Loucy (cell line): ENCODE measurements at regions not wholly inside any gene's neighbourhood (a gene's known extent, or its start where the extent isn't known, plus 50 kb on each side); places are given as distances from the start of the nearest gene placed in this dataset.

Experiments used
- H2AFZ ChIP-seq: fragments of 200-600 bp; sonication (generic); 2 replicates; pipeline ENCODE4 v1.6.0; 2016; ENCODE audit warnings: antibody characterized with exemption, mild to moderate bottlenecking, low read length, moderate library complexity
- H3F3A ChIP-seq: fragments of 200-600 bp; 2 replicates; pipeline ENCODE4 v1.6.0; 2016; ENCODE audit warnings: antibody characterized with exemption, low read depth, mild to moderate bottlenecking
- H3K27me3 ChIP-seq: fragments of 200-600 bp; sonication (generic); 2 replicates; pipeline ENCODE4 v1.6.1; 2014; ENCODE audit warnings: low read length, mild to moderate bottlenecking; ENCODE audit not compliant: insufficient read depth, poor library complexity, severe bottlenecking
- H3K36me3 ChIP-seq: fragments of 200-600 bp; sonication (generic); 2 replicates; pipeline ENCODE4 v1.6.1; 2016; ENCODE audit warnings: low read length; ENCODE audit not compliant: insufficient read depth
- H3K4me1 ChIP-seq: fragments of 200-600 bp; sonication (generic); 2 replicates; pipeline ENCODE4 v1.5.1; 2014; ENCODE audit warnings: low read length, mild to moderate bottlenecking; ENCODE audit not compliant: insufficient read depth, poor library complexity, severe bottlenecking
- H3K4me2 ChIP-seq: fragments of 200-600 bp; sonication (generic); 2 replicates; pipeline ENCODE4 v1.6.0; 2014; ENCODE audit warnings: antibody characterized with exemption, low read length, low read depth, mild to moderate bottlenecking; ENCODE audit not compliant: poor library complexity, severe bottlenecking
- H3K4me3 ChIP-seq: fragments of 200-600 bp; sonication (generic); 2 replicates; pipeline ENCODE4 v1.5.1; 2014; ENCODE audit warnings: low read length, mild to moderate bottlenecking, mixed read lengths; ENCODE audit not compliant: poor library complexity, severe bottlenecking
- H3K79me2 ChIP-seq: fragments of 200-600 bp; sonication (generic); 2 replicates; pipeline ENCODE4 v1.6.1; 2014; ENCODE audit warnings: low read length; ENCODE audit not compliant: insufficient read depth
- H3K9ac ChIP-seq: fragments of 200-600 bp; sonication (generic); 2 replicates; pipeline ENCODE4 v1.6.0; 2014; ENCODE audit warnings: mild to moderate bottlenecking, low read depth, low read length, moderate library complexity; ENCODE audit not compliant: poor library complexity, severe bottlenecking
- H3K9me2 ChIP-seq: fragments of 200-600 bp; sonication (generic); replicated peaks from 2 replicates; pipeline ENCODE4 v1.6.1; 2016; ENCODE audit warnings: low read depth, low read length, mixed read lengths
- H3K9me3 ChIP-seq: fragments of 200-600 bp; sonication (generic); 2 replicates; pipeline ENCODE4 v1.6.1; 2014; ENCODE audit warnings: mild to moderate bottlenecking, antibody characterized with exemption, low read length, low read depth; ENCODE audit not compliant: insufficient read depth
- H4K20me1 ChIP-seq: fragments of 200-600 bp; sonication (generic); 2 replicates; pipeline ENCODE4 v1.6.0; 2014; ENCODE audit warnings: antibody characterized with exemption, low read length, mild to moderate bottlenecking; ENCODE audit not compliant: insufficient read depth, poor library complexity, severe bottlenecking
- CTCF ChIP-seq: fragments of 200-600 bp; sonication (generic); conservative IDR thresholded peaks from 2 replicates; pipeline ENCODE4 v1.5.1; 2014; ENCODE audit warnings: mild to moderate bottlenecking, antibody characterized with exemption, low read length
- EZH2phosphoT487 ChIP-seq: fragments of 200-600 bp; IDR thresholded peaks from 2 replicates; pipeline ENCODE4 v1.6.1; 2018; ENCODE audit warnings: antibody characterized with exemption, mild to moderate bottlenecking, moderate library complexity, borderline replicate concordance

GRCh38 chr7:153445641-153446040 is 606.6 kb upstream of the DPP6 start:
- no peaks in the 10 kb centered on the region for H3K4me1 ChIP-seq
- H2AFZ ChIP-seq: no peak overlapping the region
- H4K20me1 ChIP-seq: no peaks in the 10 kb centered on the region
- H3K36me3 ChIP-seq: no peaks in the 10 kb centered on the region
- no peak overlapping the region for H3K4me2 ChIP-seq
- no peaks in the 10 kb centered on the region for H3K79me2 ChIP-seq
- H3F3A ChIP-seq: no peaks in the 10 kb centered on the region
- no peaks in the 10 kb centered on the region for H3K9me2 ChIP-seq
- H3K4me3 ChIP-seq: no peak overlapping the region
- TF ChIP-seq EZH2phosphoT487: no peak
- TF ChIP-seq CTCF: no peak
- no peak overlapping the region for H3K9ac ChIP-seq
- no peaks in the 10 kb centered on the region for H3K27me3 ChIP-seq
- peaks cover 3% of the 10 kb centered on the region; the same call in 1 of the 2 replicates for H3K9me3 ChIP-seq

- no peak for TF ChIP-seq CTCF
- TF ChIP-seq EZH2phosphoT487: no peak
- Histone ChIP-seq H3K9me3 (no peaks in the 10 kb centered on the region; the same call in 1 of the 2 replicates), H3K36me3 (no peaks in the 10 kb centered on the region), H3K4me1 (no peaks in the 10 kb centered on the region), H3K79me2 (no peaks in the 10 kb centered on the region), H4K20me1 (no peaks in the 10 kb centered on the region), H3K9me2 (no peaks in the 10 kb centered on the region), H3K4me3 (no peak overlapping the region), H3K9ac (no peak overlapping the region), H3K27me3 (no peaks in the 10 kb centered on the region), H2AFZ (no peak overlapping the region), H3F3A (no peaks in the 10 kb centered on the region), H3K4me2 (no peak overlapping the region)
Measured at GRCh38 chr7:153446490-153446889, 605.7 kb upstream of the DPP6 start.

- no peak overlapping the region for H2AFZ ChIP-seq
- H3K9me3 ChIP-seq: no peaks in the 10 kb centered on the region; the same call in 1 of the 2 replicates
- no peak overlapping the region for H3K4me3 ChIP-seq
- H3F3A ChIP-seq: no peaks in the 10 kb centered on the region
- H3K36me3 ChIP-seq: no peaks in the 10 kb centered on the region
- H3K4me2 ChIP-seq: no peak overlapping the region
- no peaks in the 10 kb centered on the region for H3K9me2 ChIP-seq
- H3K9ac ChIP-seq: no peak overlapping the region
- H3K79me2 ChIP-seq: no peaks in the 10 kb centered on the region
- H3K4me1 ChIP-seq: no peaks in the 10 kb centered on the region
- TF ChIP-seq CTCF (no peak), EZH2phosphoT487 (no peak)
- no peaks in the 10 kb centered on the region for H4K20me1 ChIP-seq
- H3K27me3 ChIP-seq: no peaks in the 10 kb centered on the region
Measured at GRCh38 chr7:153447011-153447410, 605.2 kb upstream of the DPP6 start.
